GM13976 (cell line): ENCODE measurements at regions not wholly inside any gene's neighbourhood (a gene's known extent, or its start where the extent isn't known, plus 50 kb on each side); places are given as distances from the start of the nearest gene placed in this dataset.

Experiments used
- DNase-seq: peaks from one replicate; pipeline ENCODE4 v3.0.0; 2012; ENCODE audit warnings: low spot score
- CTCF ChIP-seq: IDR thresholded peaks from 2 replicates; pipeline ENCODE4 v1.5.1; 2012; ENCODE audit warnings: borderline replicate concordance, mild to moderate bottlenecking; ENCODE audit not compliant: insufficient read depth; ENCODE audit errors: extremely low read depth, missing control alignments, control extremely low read depth
- in situ Hi-C: fragments of 300-500 bp; cut with MboI; formaldehyde crosslinking; loops from one replicate; pipeline ENCODE4 v1.12.0; 2022; ENCODE audit warnings: low sequenced_read_pairs, mixed read lengths, inconsistent platforms; ENCODE audit not compliant: unreplicated experiment

DNA sequence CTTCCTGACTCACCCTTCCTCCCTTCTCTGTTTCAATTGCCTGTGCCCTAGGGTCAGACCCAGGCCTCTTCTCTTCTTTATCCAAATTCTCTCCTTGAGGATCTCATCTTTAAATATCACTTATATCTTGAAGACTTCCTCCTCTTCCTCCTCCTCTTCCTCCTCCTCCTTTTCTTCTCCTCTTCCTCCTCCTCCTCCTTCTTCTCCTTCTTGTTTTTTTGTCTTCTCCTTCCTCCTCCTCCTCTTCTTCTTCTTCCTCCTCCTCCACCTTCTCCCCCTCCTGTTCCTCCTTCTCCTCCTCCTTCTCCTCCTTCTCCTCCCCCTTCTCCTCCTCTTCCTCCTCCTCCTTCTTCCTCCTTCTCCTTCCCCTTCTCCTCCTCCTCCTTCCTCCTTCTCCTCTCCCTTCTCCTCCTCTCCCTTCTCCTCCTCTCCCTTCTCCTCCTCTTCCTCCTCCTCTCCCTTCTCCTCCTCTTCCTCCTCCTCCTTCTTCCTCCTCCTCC lies 127.6 kb upstream of the AKIRIN2 start:
- in situ Hi-C loops: loop anchor here (10.0 kb wide), 1 partner anchor 405 kb away; no protein-coding TSS in a partner anchor
- no peak for DNase-seq
- TF ChIP-seq CTCF: no peak

DNA sequence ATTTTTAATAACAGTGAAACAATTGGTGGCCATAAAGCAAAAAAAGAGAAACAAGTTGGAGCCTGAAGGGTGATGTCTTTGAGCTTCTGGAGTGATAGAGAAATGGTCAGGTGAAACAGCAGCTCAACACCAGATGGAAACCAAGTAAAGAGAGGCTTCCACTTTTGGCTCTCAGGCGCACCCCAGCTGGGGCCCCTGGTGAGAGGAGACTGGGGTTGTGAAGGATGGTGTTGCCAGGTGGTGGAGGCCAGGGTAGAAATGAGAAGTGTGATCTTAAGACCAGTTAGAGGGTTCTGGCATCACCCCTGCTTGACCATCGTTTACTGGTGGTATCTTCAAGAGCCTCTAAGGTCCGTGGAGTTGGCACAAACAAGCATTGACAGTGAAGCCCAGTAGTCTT lies 126.0 kb upstream of the AKIRIN2 start:
- in situ Hi-C loops: no loop called here
- no peak for DNase-seq
- no peak for TF ChIP-seq CTCF

- no peak for DNase-seq
- no peak for TF ChIP-seq CTCF
- in situ Hi-C loops: no loop called here
Observed at GRCh38 chr6:87827346-87827745, 125.3 kb upstream of the AKIRIN2 start.

DNA sequence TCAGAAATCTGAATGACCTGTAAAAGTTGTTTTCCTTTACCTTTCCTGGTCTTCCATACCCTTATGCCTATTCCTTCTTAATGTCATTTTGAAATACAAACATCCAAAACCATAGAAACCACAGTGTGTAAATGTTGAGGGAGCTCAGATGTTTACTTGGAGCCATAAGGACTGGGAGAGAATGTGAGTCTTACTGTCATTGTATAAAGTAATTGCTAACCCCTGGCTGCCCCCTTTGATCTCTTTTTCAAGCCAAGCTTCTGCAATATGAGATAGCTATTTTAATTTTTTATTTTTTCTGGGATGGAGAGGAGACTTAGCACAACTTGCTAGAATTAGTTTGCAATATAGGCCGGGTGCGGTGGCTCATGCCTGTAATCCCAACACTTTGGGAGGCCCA lies 124.4 kb upstream of the AKIRIN2 start:
- no peak for DNase-seq
- no peak for TF ChIP-seq CTCF
- in situ Hi-C loops: no loop called here

DNA sequence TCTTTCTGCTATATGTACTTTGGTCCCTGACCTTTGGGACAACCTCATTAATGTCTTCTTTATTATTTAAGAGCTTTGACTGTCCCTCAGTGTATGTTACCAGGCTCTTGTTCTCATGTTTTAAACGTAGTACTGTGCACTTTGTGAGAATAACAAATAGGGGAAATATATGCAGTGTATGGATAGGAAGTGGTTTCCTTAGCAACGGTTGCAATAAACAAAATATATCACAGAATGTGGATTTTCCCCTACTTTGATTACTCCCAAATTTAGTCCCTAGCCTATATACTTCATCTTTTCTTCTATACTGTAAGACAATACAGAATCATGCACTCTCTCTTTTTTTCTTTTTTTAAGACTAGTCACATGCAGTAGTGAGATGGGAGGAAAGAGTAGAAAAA lies 123.8 kb upstream of the AKIRIN2 start:
- in situ Hi-C loops: no loop called here
- TF ChIP-seq CTCF: no peak
- no peak for DNase-seq

GRCh38 chr6:87824958-87825491 lies 123.0 kb upstream of the AKIRIN2 start:
- in situ Hi-C loops: no loop called here
- DNase-seq: no peak
- no peak for TF ChIP-seq CTCF
